ENCODE measurements at regions not wholly inside any gene's neighbourhood (a gene's known extent, or its start where the extent isn't known, plus 50 kb on each side); places are given as distances from the start of the nearest gene placed in this dataset.

DNA sequence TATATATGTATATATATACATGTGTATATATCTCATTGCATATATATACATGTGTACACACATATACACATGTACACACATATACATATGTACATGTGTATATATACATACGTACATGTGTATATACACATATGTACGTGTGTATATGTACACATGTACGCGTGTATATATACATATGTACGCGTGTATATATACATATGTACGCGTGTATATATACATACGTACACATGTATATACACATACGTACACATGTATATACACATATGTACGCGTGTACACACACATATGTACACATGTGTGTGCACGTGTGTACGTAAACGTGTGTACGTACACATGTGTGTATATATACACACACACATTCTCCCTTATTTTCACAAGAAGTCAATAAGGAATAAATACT, 141.6 kb upstream of the TMCC3 start:
- 75% methylated on average over 16 of the region's 16 CpGs for WGBS (ENCODE audit: low lambda C conversion rate)
- ChIA-PET POLR2A (no interaction called here), CTCF (ENCODE audit: low intra/inter-chr PET ratio, low total read pairs) (no interaction called here)
- DNase-seq (ENCODE audit: low spot score) (no peak), FAIRE-seq (no peak), ATAC-seq (no peak)
- H3K4me1 ChIP-seq (ENCODE audit: insufficient read depth, low read length): no peaks in the 10 kb centered on the region
- H3K36me3 ChIP-seq (replicated peaks in 1 of 2; ENCODE audit: control insufficient read depth in 1 of 2, insufficient read depth in 2 of 2, low read length in 2 of 2): no peaks in the 10 kb centered on the region
- H3K9me3 ChIP-seq (ENCODE audit: low read length): no peaks in the 10 kb centered on the region
- no peak overlapping the region for H3K9ac ChIP-seq (ENCODE audit: insufficient read depth, low read depth, low read length)
- H2AFZ ChIP-seq (ENCODE audit: low read length): no peak overlapping the region
- no peaks in the 10 kb centered on the region for H4K20me1 ChIP-seq (ENCODE audit: insufficient read depth, low read length)
- TF ChIP-seq ZNF44 (CRISPR knock-in tag; IDR thresholded peaks at IDR 0.05): no peak
- no peak for TF ChIP-seq ZNF672 (CRISPR knock-in tag; IDR thresholded peaks at IDR 0.05)
- no peak for TF ChIP-seq ATF7 (IDR thresholded peaks at IDR 0.05)
- TF ChIP-seq ATF7 (CRISPR knock-in tag; IDR thresholded peaks at IDR 0.05): no peak
- no peak for TF ChIP-seq TOE1 (CRISPR knock-in tag; IDR thresholded peaks at IDR 0.05)
- TF ChIP-seq POLR2AphosphoS2 (IDR thresholded peaks at IDR 0.05; ENCODE audit: low read depth, low read length): no peak
- no peak for TF ChIP-seq ZNF367 (CRISPR knock-in tag; IDR thresholded peaks at IDR 0.05; ENCODE audit: borderline replicate concordance)
- TF ChIP-seq ZC3H13 (CRISPR knock-in tag; IDR thresholded peaks at IDR 0.05): no peak
- TF ChIP-seq KLF6 (CRISPR knock-in tag; IDR thresholded peaks at IDR 0.05): no peak
- TF ChIP-seq REXO4 (CRISPR knock-in tag; IDR thresholded peaks at IDR 0.05; ENCODE audit: borderline replicate concordance): no peak
- TF ChIP-seq, protein P1, sequence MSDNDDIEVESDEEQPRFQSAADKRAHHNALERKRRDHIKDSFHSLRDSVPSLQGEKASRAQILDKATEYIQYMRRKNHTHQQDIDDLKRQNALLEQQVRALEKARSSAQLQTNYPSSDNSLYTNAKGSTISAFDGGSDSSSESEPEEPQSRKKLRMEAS (IDR thresholded peaks at IDR 0.05): no peak
- no peak for TF ChIP-seq GTF3A (CRISPR knock-in tag; conservative IDR thresholded peaks at IDR 0.05)
- TF ChIP-seq PCBP1 (IDR thresholded peaks at IDR 0.05; ENCODE audit: borderline replicate concordance, low read depth, low read length): no peak
- TF ChIP-seq MAF1 (CRISPR knock-in tag; IDR thresholded peaks at IDR 0.05; ENCODE audit: borderline replicate concordance): no peak
- TF ChIP-seq XBP1 (CRISPR knock-in tag; IDR thresholded peaks at IDR 0.05): no peak
- TF ChIP-seq TOPORS (CRISPR knock-in tag; IDR thresholded peaks at IDR 0.05): no peak
- TF ChIP-seq NFYC (CRISPR knock-in tag; IDR thresholded peaks at IDR 0.05): no peak
- H3K79me2 ChIP-seq (ENCODE audit: insufficient read depth, low read length): no peaks in the 10 kb centered on the region
- no peak overlapping the region for H3K4me2 ChIP-seq (ENCODE audit: low read depth, low read length)
- intact Hi-C loops (cut with micrococcal nuclease; ENCODE audit: unreplicated experiment): no loop called here
- no peak overlapping the region for H3K27ac ChIP-seq (ENCODE audit: extremely low read length, insufficient read depth, low read length)
- peaks cover 0 to 2% of the 10 kb centered on the region in 2 experiments; a peak in 2 of 5 replicates for H3K27me3 ChIP-seq (ENCODE audit: control insufficient read depth in 1 of 2, insufficient read depth in 2 of 2, low read length in 2 of 2)
- H3K4me3 ChIP-seq (replicated peaks in 1 of 3; ENCODE audit: insufficient read depth in 1 of 3, low read depth in 2 of 3, low read length in 3 of 3): no peak overlapping the region
- in situ Hi-C loops (cut with HindIII; ENCODE audit: extremely low pct_ligation_motif_present, low pct_unique_long_range_greater_than_20kb): no loop called here
- BruUV-seq (replicated peaks): no TSS peak
